ENCODE measurements at regions not wholly inside any gene's neighbourhood (a gene's known extent, or its start where the extent isn't known, plus 50 kb on each side); places are given as distances from the start of the nearest gene placed in this dataset.

GRCh38 chr3:20772869-20773268, 586.9 kb upstream of the SGO1 start:
- no peak overlapping the region for H3K27ac ChIP-seq (ENCODE audit: low read depth, low read length)
- no peaks in the 10 kb centered on the region for H3K27me3 ChIP-seq (ENCODE audit: control insufficient read depth, insufficient read depth, low read length, poor library complexity, severe bottlenecking)
- no peaks in the 10 kb centered on the region for H3K27me3 Mint-ChIP-seq (ENCODE audit: insufficient read depth)
- H3K4me3 Mint-ChIP-seq = no peak overlapping the region
- peaks cover 18% of the 10 kb centered on the region for H3K4me1 Mint-ChIP-seq
- no peaks in the 10 kb centered on the region for H3K9me3 Mint-ChIP-seq
- H3K36me3 Mint-ChIP-seq (ENCODE audit: low read depth) = no peaks in the 10 kb centered on the region
- H3K9me3 ChIP-seq (ENCODE audit: control insufficient read depth, low read length) = no peaks in the 10 kb centered on the region
- no peak overlapping the region for H3K27ac Mint-ChIP-seq
- TF ChIP-seq, protein P1, sequence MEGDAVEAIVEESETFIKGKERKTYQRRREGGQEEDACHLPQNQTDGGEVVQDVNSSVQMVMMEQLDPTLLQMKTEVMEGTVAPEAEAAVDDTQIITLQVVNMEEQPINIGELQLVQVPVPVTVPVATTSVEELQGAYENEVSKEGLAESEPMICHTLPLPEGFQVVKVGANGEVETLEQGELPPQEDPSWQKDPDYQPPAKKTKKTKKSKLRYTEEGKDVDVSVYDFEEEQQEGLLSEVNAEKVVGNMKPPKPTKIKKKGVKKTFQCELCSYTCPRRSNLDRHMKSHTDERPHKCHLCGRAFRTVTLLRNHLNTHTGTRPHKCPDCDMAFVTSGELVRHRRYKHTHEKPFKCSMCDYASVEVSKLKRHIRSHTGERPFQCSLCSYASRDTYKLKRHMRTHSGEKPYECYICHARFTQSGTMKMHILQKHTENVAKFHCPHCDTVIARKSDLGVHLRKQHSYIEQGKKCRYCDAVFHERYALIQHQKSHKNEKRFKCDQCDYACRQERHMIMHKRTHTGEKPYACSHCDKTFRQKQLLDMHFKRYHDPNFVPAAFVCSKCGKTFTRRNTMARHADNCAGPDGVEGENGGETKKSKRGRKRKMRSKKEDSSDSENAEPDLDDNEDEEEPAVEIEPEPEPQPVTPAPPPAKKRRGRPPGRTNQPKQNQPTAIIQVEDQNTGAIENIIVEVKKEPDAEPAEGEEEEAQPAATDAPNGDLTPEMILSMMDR (conservative IDR thresholded peaks at IDR 0.05) = no peak
- no peaks in the 10 kb centered on the region for H3K36me3 ChIP-seq (ENCODE audit: control insufficient read depth, insufficient read depth, low read length)
- H3K9ac ChIP-seq (ENCODE audit: extremely low read depth, low read length, poor library complexity, severe bottlenecking) = no peak overlapping the region
- H3K4me3 ChIP-seq (ENCODE audit: low read length) = no peak overlapping the region
- peaks cover 4% of the 10 kb centered on the region for H3K4me1 ChIP-seq (ENCODE audit: control insufficient read depth, insufficient read depth, low read length)
- no peak for DNase-seq

GRCh38 chr3:20769430-20769829, 583.4 kb upstream of the SGO1 start:
- Mint-ChIP-seq H3K4me3 (no peak overlapping the region), H3K27ac (no peak overlapping the region), H3K4me1 (peaks cover 18% of the 10 kb centered on the region), H3K36me3 (ENCODE audit: low read depth) (no peaks in the 10 kb centered on the region), H3K9me3 (no peaks in the 10 kb centered on the region), H3K27me3 (ENCODE audit: insufficient read depth) (no peaks in the 10 kb centered on the region)
- Histone ChIP-seq H3K9me3 (ENCODE audit: control insufficient read depth, low read length) (no peaks in the 10 kb centered on the region), H3K4me1 (ENCODE audit: control insufficient read depth, insufficient read depth, low read length) (peaks cover 4% of the 10 kb centered on the region), H3K27me3 (ENCODE audit: control insufficient read depth, insufficient read depth, low read length, poor library complexity, severe bottlenecking) (no peaks in the 10 kb centered on the region), H3K27ac (ENCODE audit: low read depth, low read length) (no peak overlapping the region), H3K9ac (ENCODE audit: extremely low read depth, low read length, poor library complexity, severe bottlenecking) (no peak overlapping the region), H3K36me3 (ENCODE audit: control insufficient read depth, insufficient read depth, low read length) (no peaks in the 10 kb centered on the region), H3K4me3 (ENCODE audit: low read length) (no peak overlapping the region)
- TF ChIP-seq, protein P1 (conservative IDR thresholded peaks at IDR 0.05) = no peak
- 72 to 94% methylated on average over 3 to 4 of the region's 4 CpGs for WGBS, 2 experiments (ENCODE audit: insufficient coverage in 1 of 2, insufficient read length in 1 of 2)
- no peak for DNase-seq

- no peak for DNase-seq
- Mint-ChIP-seq H3K4me1 (no peaks in the 10 kb centered on the region), H3K27ac (no peak overlapping the region), H3K36me3 (ENCODE audit: low read depth) (no peaks in the 10 kb centered on the region), H3K9me3 (no peaks in the 10 kb centered on the region), H3K27me3 (ENCODE audit: insufficient read depth) (no peaks in the 10 kb centered on the region), H3K4me3 (no peak overlapping the region)
- no peak overlapping the region for H3K4me3 ChIP-seq (ENCODE audit: low read length)
- no peak overlapping the region for H3K9ac ChIP-seq (ENCODE audit: extremely low read depth, low read length, poor library complexity, severe bottlenecking)
- no peaks in the 10 kb centered on the region for H3K36me3 ChIP-seq (ENCODE audit: control insufficient read depth, insufficient read depth, low read length)
- no peaks in the 10 kb centered on the region for H3K27me3 ChIP-seq (ENCODE audit: control insufficient read depth, insufficient read depth, low read length, poor library complexity, severe bottlenecking)
- H3K4me1 ChIP-seq (ENCODE audit: control insufficient read depth, insufficient read depth, low read length) = no peaks in the 10 kb centered on the region
- no peak overlapping the region for H3K27ac ChIP-seq (ENCODE audit: low read depth, low read length)
- TF ChIP-seq, protein P1 (conservative IDR thresholded peaks at IDR 0.05) = no peak
- no peaks in the 10 kb centered on the region for H3K9me3 ChIP-seq (ENCODE audit: control insufficient read depth, low read length)
Observed at GRCh38 chr3:20760981-20761380, 575.0 kb upstream of the SGO1 start.

Measured in endodermal cell (in vitro differentiated cells).